ENCODE measurements at regions not wholly inside any gene's neighbourhood (a gene's known extent, or its start where the extent isn't known, plus 50 kb on each side); places are given as distances from the start of the nearest gene placed in this dataset.
A peak's percentile ranks its signal among the peaks of the same experiment; 100 is the strongest.

- Histone ChIP-seq H3K9ac (ENCODE audit: low read depth, low read length) (no peak overlapping the region), H3K9me3 (ENCODE audit: control insufficient read depth, insufficient read depth, low read length) (no peaks in the 10 kb centered on the region)
Observed at GRCh38 chr18:66759050-66759828, 155.3 kb upstream of the CDH19 start.

GRCh38 chr18:66757946-66758345 lies 154.1 kb upstream of the CDH19 start:
- Histone ChIP-seq H3K4me3 (ENCODE audit: low read depth, low read length) (no peak overlapping the region), H3K27ac (ENCODE audit: low read depth, low read length) (no peak overlapping the region), H3K27me3 (ENCODE audit: control insufficient read depth, insufficient read depth, low read length) (no peaks in the 10 kb centered on the region), H3K9ac (ENCODE audit: low read depth, low read length) (no peak overlapping the region), H3K4me1 (ENCODE audit: control insufficient read depth, insufficient read depth, low read length) (peaks cover 20% of the 10 kb centered on the region), H3K36me3 (ENCODE audit: control insufficient read depth, insufficient read depth, low read length) (no peaks in the 10 kb centered on the region), H3K9me3 (ENCODE audit: control insufficient read depth, insufficient read depth, low read length) (no peaks in the 10 kb centered on the region)

More at GRCh38 chr18:66759050-66759828, 155.3 kb upstream of the CDH19 start:
- H3K4me3 ChIP-seq (ENCODE audit: low read depth, low read length): 0 out of 2 replicates have a peak overlapping the region, but pooled peaks have one; percentile 40
- H3K4me1 ChIP-seq (ENCODE audit: control insufficient read depth, insufficient read depth, low read length): peaks cover 20% of the 10 kb centered on the region
- no peak overlapping the region for H3K27ac ChIP-seq (ENCODE audit: low read depth, low read length)
- H3K36me3 ChIP-seq (ENCODE audit: control insufficient read depth, insufficient read depth, low read length): no peaks in the 10 kb centered on the region
- no peaks in the 10 kb centered on the region for H3K27me3 ChIP-seq (ENCODE audit: control insufficient read depth, insufficient read depth, low read length)

- Histone ChIP-seq H3K9ac (ENCODE audit: low read depth, low read length) (no peak overlapping the region), H3K36me3 (ENCODE audit: control insufficient read depth, insufficient read depth, low read length) (no peaks in the 10 kb centered on the region), H3K4me1 (ENCODE audit: control insufficient read depth, insufficient read depth, low read length) (peaks cover 13% of the 10 kb centered on the region), H3K9me3 (ENCODE audit: control insufficient read depth, insufficient read depth, low read length) (no peaks in the 10 kb centered on the region), H3K4me3 (ENCODE audit: low read depth, low read length) (no peak overlapping the region), H3K27ac (ENCODE audit: low read depth, low read length) (no peak overlapping the region), H3K27me3 (ENCODE audit: control insufficient read depth, insufficient read depth, low read length) (no peaks in the 10 kb centered on the region)
Observed at GRCh38 chr18:66754335-66754734, 150.4 kb upstream of the CDH19 start.

GRCh38 chr18:66752733-66753132 lies 148.8 kb upstream of the CDH19 start:
- Histone ChIP-seq H3K4me1 (ENCODE audit: control insufficient read depth, insufficient read depth, low read length) (no peaks in the 10 kb centered on the region), H3K9ac (ENCODE audit: low read depth, low read length) (no peak overlapping the region), H3K27me3 (ENCODE audit: control insufficient read depth, insufficient read depth, low read length) (no peaks in the 10 kb centered on the region), H3K27ac (ENCODE audit: low read depth, low read length) (no peak overlapping the region), H3K36me3 (ENCODE audit: control insufficient read depth, insufficient read depth, low read length) (no peaks in the 10 kb centered on the region), H3K9me3 (ENCODE audit: control insufficient read depth, insufficient read depth, low read length) (no peaks in the 10 kb centered on the region), H3K4me3 (ENCODE audit: low read depth, low read length) (no peak overlapping the region)

- Histone ChIP-seq H3K9me3 (ENCODE audit: control insufficient read depth, insufficient read depth, low read length) (no peaks in the 10 kb centered on the region), H3K36me3 (ENCODE audit: control insufficient read depth, insufficient read depth, low read length) (no peaks in the 10 kb centered on the region), H3K27me3 (ENCODE audit: control insufficient read depth, insufficient read depth, low read length) (no peaks in the 10 kb centered on the region), H3K9ac (ENCODE audit: low read depth, low read length) (no peak overlapping the region), H3K27ac (ENCODE audit: low read depth, low read length) (no peak overlapping the region), H3K4me3 (ENCODE audit: low read depth, low read length) (no peak overlapping the region), H3K4me1 (ENCODE audit: control insufficient read depth, insufficient read depth, low read length) (no peaks in the 10 kb centered on the region)
Observed at GRCh38 chr18:66749481-66750035, 145.7 kb upstream of the CDH19 start.

GRCh38 chr18:66749030-66749429 lies 145.1 kb upstream of the CDH19 start:
- Histone ChIP-seq H3K36me3 (ENCODE audit: control insufficient read depth, insufficient read depth, low read length) (no peaks in the 10 kb centered on the region), H3K4me1 (ENCODE audit: control insufficient read depth, insufficient read depth, low read length) (no peaks in the 10 kb centered on the region), H3K9me3 (ENCODE audit: control insufficient read depth, insufficient read depth, low read length) (no peaks in the 10 kb centered on the region), H3K27ac (ENCODE audit: low read depth, low read length) (no peak overlapping the region), H3K27me3 (ENCODE audit: control insufficient read depth, insufficient read depth, low read length) (no peaks in the 10 kb centered on the region), H3K4me3 (ENCODE audit: low read depth, low read length) (no peak overlapping the region), H3K9ac (ENCODE audit: low read depth, low read length) (no peak overlapping the region)

- H3K9me3 ChIP-seq (ENCODE audit: control insufficient read depth, insufficient read depth, low read length): no peaks in the 10 kb centered on the region
- no peaks in the 10 kb centered on the region for H3K4me1 ChIP-seq (ENCODE audit: control insufficient read depth, insufficient read depth, low read length)
- H3K9ac ChIP-seq (ENCODE audit: low read depth, low read length): no peak overlapping the region
- no peak overlapping the region for H3K27ac ChIP-seq (ENCODE audit: low read depth, low read length)
- H3K36me3 ChIP-seq (ENCODE audit: control insufficient read depth, insufficient read depth, low read length): no peaks in the 10 kb centered on the region
- H3K4me3 ChIP-seq (ENCODE audit: low read depth, low read length): no peak overlapping the region
- no peaks in the 10 kb centered on the region for H3K27me3 ChIP-seq (ENCODE audit: control insufficient read depth, insufficient read depth, low read length)
Observed at GRCh38 chr18:66742832-66743231, 138.9 kb upstream of the CDH19 start.

GRCh38 chr18:66735933-66736332 lies 132.0 kb upstream of the CDH19 start:
- Histone ChIP-seq H3K4me1 (ENCODE audit: control insufficient read depth, insufficient read depth, low read length) (no peaks in the 10 kb centered on the region), H3K4me3 (ENCODE audit: low read depth, low read length) (no peak overlapping the region)

GRCh38 chr18:66734451-66734850 lies 130.6 kb upstream of the CDH19 start:
- Histone ChIP-seq H3K4me3 (ENCODE audit: low read depth, low read length) (no peak overlapping the region), H3K27me3 (ENCODE audit: control insufficient read depth, insufficient read depth, low read length) (no peaks in the 10 kb centered on the region), H3K9me3 (ENCODE audit: control insufficient read depth, insufficient read depth, low read length) (no peaks in the 10 kb centered on the region), H3K27ac (ENCODE audit: low read depth, low read length) (no peak overlapping the region), H3K4me1 (ENCODE audit: control insufficient read depth, insufficient read depth, low read length) (no peaks in the 10 kb centered on the region), H3K36me3 (ENCODE audit: control insufficient read depth, insufficient read depth, low read length) (no peaks in the 10 kb centered on the region), H3K9ac (ENCODE audit: low read depth, low read length) (no peak overlapping the region)

More at GRCh38 chr18:66735933-66736332, 132.0 kb upstream of the CDH19 start:
- no peak overlapping the region for H3K9ac ChIP-seq (ENCODE audit: low read depth, low read length)
- H3K9me3 ChIP-seq (ENCODE audit: control insufficient read depth, insufficient read depth, low read length): no peaks in the 10 kb centered on the region
- no peaks in the 10 kb centered on the region for H3K27me3 ChIP-seq (ENCODE audit: control insufficient read depth, insufficient read depth, low read length)
- no peak overlapping the region for H3K27ac ChIP-seq (ENCODE audit: low read depth, low read length)
- no peaks in the 10 kb centered on the region for H3K36me3 ChIP-seq (ENCODE audit: control insufficient read depth, insufficient read depth, low read length)

GRCh38 chr18:66731890-66732289 lies 128.0 kb upstream of the CDH19 start:
- H3K4me1 ChIP-seq (ENCODE audit: control insufficient read depth, insufficient read depth, low read length): no peaks in the 10 kb centered on the region

GRCh38 chr18:66729442-66730239 lies 125.8 kb upstream of the CDH19 start:
- no peak overlapping the region for H3K4me3 ChIP-seq (ENCODE audit: low read depth, low read length)
- H3K9me3 ChIP-seq (ENCODE audit: control insufficient read depth, insufficient read depth, low read length): no peaks in the 10 kb centered on the region
- no peak overlapping the region for H3K27ac ChIP-seq (ENCODE audit: low read depth, low read length)
- no peaks in the 10 kb centered on the region for H3K4me1 ChIP-seq (ENCODE audit: control insufficient read depth, insufficient read depth, low read length)
- no peaks in the 10 kb centered on the region for H3K36me3 ChIP-seq (ENCODE audit: control insufficient read depth, insufficient read depth, low read length)
- H3K27me3 ChIP-seq (ENCODE audit: control insufficient read depth, insufficient read depth, low read length): no peaks in the 10 kb centered on the region
- H3K9ac ChIP-seq (ENCODE audit: low read depth, low read length): no peak overlapping the region

More at GRCh38 chr18:66731890-66732289, 128.0 kb upstream of the CDH19 start:
- Histone ChIP-seq H3K9ac (ENCODE audit: low read depth, low read length) (no peak overlapping the region), H3K36me3 (ENCODE audit: control insufficient read depth, insufficient read depth, low read length) (no peaks in the 10 kb centered on the region), H3K27ac (ENCODE audit: low read depth, low read length) (no peak overlapping the region), H3K27me3 (ENCODE audit: control insufficient read depth, insufficient read depth, low read length) (no peaks in the 10 kb centered on the region), H3K4me3 (ENCODE audit: low read depth, low read length) (no peak overlapping the region), H3K9me3 (ENCODE audit: control insufficient read depth, insufficient read depth, low read length) (no peaks in the 10 kb centered on the region)
